Esophagus squamous epithelium (tissue), 4 donors: ENCODE measurements at regions not wholly inside any gene's neighbourhood (a gene's known extent, or its start where the extent isn't known, plus 50 kb on each side); places are given as distances from the start of the nearest gene placed in this dataset.

Experiments
- CTCF ChIP-seq, 6 experiments: fragments of 450-650 bp in 4 of 6; fragments of 200-600 bp in 2 of 6; sonication (generic) in 2 of 6; IDR thresholded peaks; one replicate each; pipeline ENCODE4 v1.5.1; 2016 to 2019; ENCODE audit warnings: antibody characterized with exemption in 6 of 6, mild to moderate bottlenecking in 4 of 6, moderate library complexity in 4 of 6
- POLR2A ChIP-seq, 4 donors: fragments of 450-650 bp; IDR thresholded peaks; one replicate each; pipeline ENCODE4 v1.6.1; 2017; ENCODE audit warnings: antibody characterized with exemption in 4 of 4, mild to moderate bottlenecking in 4 of 4, moderate library complexity in 3 of 4

DNA sequence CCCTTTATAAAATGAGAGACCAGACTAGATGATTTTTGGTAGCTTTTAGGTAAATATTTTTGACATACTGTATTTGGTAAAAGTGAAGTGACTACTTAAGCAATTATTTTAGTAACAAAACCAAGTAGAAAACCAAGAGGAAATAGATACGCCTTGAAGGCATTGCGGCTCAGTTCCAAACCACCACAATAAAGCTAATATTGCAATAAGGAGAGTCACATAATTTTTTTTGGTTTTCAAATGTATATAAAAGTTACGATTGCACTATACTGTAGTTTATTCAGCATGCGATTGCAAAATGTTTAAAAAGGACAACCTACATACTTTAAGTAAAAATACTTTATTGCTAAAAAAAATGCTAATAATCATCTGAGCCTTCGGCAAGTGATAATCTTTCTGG, 581.7 kb upstream of the POT1 start:
- TF ChIP-seq CTCF (IDR thresholded peaks at IDR 0.05) (no peak), POLR2A (IDR thresholded peaks at IDR 0.05) (no peak)
